Limb (tissue), 2 donors: ENCODE measurements at regions not wholly inside any gene's neighbourhood (a gene's known extent, or its start where the extent isn't known, plus 50 kb on each side); places are given as distances from the start of the nearest gene placed in this dataset.

ENCODE experiments used
- DNase-seq, 2 donors: peaks; one replicate each; pipeline ENCODE4 v3.0.0-alpha.2; 2016; ENCODE audit errors: extremely low spot score in 2 of 2

DNA sequence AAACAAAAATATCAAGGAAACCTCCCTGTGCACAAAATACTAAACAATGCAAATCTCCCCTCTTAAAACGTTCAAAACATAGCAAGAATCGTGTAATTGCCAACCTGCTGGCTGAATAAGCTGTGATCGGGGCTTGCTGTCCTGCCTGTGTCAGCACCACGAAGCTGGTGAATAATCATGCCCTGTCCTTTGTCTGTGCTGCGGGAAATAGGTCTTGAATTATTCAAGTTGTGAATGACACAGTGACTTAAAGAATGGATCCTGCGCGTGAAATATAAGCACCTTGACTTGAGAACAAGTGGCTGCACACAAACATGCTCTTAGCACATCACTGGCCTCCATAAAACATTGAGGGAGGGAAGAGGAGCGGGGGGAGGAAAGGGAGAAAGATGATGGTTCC lies 130.2 kb downstream of the OAT start:
- peak in 1 of 2 donors; percentile 4 for DNase-seq

DNA sequence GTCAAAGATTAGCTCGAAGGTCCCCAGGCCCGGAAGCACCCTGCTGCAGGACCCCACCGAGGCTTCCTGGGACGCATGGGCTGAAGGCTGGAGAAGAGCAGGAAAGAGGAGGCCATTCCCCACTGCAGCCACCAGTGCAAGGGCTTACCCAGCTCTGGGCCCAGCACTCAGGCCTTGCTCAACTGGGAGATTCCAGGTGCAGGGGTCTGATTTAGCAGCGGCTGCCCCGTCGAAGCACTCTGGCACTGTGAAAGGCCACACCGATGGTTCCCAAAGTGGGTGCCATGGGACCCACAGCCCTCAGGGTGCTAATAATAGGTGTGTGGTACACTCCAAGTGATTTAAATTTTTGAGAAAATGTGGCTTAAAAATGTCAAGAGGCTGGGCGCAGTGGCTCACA lies 130.9 kb downstream of the OAT start:
- no peak for DNase-seq

DNA sequence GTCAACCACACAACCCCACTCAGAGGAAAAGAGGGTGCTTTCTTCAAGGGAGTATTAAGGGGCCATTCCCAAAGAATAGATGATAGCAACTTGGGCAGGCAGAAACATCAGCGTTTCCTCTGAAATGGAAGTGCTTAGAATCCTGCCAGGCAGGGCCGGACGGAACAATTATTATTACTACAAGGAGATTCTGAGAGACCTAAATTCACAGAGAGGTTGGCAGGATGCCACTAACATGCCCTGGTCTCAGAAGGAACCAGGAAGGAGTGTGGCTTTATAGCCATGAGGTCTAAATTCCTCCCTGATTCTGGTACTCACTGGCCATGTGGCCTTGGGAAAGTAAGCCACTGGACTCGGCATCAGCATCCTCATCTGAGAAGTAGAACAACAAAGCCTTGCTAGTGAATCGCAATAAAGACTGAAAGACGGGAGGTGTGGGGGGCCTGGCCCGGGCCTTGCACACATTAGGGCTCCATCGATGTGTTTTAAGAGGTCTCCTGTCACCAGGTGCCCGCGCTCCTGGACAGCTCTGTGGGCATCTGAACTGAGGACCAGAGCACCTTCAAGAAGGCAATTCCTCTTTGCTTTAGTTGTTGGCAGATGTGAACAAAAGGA lies 131.5 kb downstream of the OAT start:
- DNase-seq: peak in 1 of 2 donors; percentile 9

DNA sequence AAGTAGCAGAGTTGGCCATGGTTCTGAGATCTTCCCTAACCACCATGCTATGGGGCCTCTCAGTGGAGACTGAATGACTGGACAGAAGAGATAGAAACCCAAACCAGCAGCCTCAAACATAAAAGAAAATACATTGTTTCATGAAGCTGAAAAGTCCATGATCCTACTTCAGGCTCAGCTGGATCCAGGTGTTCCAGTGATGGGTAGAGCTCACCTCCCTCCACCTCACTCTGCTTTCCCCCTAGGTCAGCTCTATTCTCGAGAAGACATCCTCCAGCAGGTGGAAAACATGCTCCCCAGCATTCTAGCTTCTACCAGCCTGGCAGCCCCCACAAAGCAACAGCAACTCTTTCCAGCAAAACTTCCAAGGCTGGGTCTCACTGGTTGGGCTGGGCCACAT lies 132.1 kb downstream of the OAT start:
- peak in 1 of 2 donors; percentile 3 for DNase-seq

DNA sequence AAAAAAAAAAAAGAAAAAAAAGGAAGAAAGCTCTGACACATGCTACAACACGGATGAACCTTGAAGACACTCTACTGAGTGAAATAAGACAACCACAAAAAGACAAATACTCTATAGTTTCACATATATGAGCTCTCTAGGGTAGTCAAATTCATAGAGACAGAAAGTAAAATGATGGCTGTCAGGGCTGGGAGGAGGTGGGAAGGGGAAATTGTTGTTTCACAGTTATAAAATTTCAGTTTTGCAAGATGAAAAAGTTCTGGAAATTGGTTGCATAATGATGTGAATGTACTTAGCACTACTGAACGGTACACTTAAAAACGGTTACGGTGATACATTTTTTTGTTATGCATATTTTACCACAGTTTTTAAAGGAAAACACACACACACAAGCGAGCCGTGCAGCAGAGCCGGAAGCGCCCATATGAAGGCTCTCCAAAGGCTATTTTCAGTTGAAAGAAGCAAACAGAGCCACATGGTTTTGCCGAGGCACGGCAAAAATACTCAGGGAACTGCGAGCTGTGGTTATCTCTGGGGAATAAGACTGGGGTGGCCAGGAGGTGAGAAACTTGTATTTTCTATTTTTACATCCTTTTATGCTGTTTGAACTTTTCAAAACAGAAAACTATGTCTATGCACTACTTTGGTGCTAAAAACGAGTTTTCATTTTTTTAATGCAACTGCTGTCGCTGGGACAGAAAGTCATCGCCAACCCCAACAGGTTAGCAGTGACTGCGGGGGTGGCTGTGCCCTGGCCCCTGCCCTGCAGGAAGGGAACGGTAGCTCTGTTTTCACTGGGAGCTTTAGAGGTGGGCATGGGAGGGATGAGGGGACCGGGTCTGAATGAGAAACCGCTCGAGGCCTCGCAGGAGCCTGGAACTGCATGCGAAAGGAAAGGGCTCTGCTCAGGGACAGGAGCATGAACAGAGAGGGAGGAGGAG lies 132.9 kb downstream of the OAT start:
- no peak for DNase-seq

DNA sequence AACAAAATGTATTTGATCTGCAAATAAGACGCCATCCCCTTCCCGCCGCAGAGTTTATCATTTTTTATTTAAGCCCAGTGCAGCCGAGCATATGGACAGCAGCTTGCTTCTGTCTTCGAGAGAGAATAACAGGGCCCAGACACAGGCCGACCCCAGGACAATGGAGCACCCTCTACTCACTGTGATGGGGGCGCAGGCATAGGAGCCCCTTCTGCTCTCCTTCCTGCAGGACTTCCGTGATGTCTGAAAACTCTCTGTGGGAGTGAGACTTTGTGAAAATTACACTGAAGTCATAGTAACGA lies 134.8 kb downstream of the OAT start:
- no peak for DNase-seq

DNA sequence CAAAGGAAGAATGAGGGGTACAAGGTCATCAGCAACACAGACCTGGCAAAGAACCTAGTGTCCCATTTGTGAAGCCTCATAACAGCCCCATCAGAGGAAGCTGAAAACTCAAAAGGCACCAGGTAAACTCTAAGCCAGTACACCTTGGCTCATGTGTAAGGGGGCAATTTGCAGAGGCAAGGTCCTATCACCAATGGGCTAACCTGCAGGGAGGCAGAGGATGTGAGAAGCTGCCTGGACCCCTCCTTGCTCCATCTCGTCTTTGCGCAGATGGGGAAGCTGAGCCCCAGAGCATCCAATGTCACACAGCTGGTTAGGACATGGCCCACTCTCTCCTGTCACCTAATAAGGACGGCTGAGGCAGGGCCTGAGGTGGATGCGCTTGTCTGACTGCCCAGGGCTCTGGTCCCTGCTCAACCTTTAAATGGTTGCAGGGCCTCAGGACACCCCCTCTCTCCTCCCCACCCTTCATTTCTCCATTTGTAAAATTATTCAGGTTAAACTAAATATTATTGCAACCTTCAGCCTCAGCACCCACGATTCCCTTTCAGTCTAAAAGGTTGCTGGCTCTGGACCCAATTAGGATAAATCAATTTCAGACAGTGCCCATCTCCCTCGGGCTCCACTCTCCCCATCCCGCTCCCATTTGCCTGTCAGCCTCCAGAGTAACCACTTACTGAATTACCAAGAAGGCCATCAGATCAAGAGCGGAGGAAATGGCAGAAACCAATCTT lies 135.3 kb downstream of the OAT start:
- DNase-seq: no peak

DNA sequence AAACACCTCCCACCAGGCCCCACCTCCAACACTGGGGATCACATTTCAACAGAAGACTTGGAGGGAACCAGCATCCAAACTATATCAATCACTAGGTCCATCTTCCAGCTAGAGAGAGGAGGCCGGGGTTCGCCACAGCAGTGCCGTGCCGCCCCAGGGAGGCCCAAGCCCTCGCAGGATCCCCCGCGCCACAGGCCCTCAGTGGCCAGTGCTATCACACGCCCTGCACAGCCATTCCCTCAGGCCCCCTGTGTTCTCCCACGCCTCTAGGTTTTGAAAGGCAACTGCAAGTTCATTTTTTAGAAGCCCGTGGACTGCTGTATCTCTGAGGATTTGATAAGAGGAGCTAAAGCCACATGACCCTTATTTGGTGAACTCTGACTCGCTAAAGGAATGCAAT lies 136.4 kb downstream of the OAT start:
- DNase-seq: no peak

DNA sequence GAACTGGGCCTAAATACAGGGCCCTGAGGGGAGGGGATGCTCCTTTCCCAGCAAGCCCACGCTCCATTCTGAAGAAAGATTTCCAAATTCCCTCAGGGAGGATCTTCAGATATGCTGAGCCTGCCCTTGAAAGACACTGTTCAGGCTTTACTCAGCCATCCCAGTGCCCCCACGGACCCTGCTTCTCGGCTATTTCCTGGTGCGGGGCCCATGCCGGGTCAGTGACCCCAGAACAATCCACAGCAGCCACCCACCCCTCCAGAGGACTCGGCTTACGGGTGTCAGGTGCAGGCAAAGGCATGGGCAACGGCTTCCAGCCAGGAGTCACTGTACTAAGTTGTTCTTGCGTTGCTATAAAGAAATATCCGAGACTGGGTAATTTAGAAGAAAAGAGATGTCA lies 137.1 kb downstream of the OAT start:
- no peak for DNase-seq

DNA sequence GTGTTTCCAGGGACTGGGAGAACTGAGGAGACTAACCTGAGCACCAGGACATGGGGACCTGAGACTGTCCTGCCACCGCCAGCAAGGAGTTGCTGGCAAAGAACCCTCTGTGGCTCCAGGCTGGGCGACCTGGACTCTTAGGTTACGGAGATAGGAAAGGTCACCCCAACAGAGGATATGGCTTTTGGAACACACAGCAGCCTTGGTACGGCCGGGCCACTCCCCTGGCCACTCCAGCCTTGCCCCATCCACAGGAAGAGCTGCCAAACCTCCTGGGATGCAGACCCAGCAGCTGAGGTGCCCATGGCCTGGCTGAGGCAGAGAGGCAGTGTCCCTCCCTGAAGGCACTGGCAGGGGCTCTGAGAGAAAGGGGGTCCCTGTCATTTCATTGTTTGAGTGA lies 137.8 kb downstream of the OAT start:
- DNase-seq: no peak

DNA sequence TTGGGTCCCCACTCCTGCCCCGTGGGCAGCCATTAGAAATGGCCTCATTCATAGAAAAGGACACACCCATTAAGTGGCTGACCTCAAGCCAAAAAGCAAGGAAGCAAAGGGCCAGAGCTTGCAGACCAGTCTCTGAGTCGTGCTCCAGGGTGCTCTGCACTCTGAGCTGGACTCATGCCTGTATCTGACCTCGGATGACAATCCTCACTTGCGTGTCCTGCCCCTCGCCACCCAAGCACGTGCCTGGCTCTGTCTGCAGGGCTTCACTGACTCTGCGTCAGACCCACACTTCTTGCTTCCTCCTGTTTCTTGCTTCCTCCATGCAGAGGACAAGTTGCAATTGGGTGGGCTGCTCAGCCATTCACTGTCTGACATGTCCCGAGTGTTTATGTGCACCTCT lies 138.8 kb downstream of the OAT start:
- no peak for DNase-seq

DNA sequence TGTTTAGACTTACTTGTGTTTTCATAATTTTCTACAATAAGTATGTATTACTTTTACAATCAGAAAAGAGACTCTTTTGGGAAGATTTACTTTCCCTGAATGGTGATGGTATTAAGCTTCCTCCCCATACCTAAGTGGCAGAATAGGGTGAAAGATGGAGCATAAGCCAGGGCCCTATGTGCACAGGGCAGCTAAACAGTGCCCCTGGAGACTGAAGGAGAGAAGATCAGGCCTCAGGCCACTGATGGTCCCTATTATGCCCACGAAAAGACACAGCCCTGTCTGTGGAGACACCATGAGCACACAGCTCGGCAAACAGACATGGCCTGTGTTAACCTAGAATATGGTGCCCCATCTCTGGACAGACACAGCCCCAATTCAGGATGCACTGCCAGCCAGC lies 139.4 kb downstream of the OAT start:
- DNase-seq: no peak

DNA sequence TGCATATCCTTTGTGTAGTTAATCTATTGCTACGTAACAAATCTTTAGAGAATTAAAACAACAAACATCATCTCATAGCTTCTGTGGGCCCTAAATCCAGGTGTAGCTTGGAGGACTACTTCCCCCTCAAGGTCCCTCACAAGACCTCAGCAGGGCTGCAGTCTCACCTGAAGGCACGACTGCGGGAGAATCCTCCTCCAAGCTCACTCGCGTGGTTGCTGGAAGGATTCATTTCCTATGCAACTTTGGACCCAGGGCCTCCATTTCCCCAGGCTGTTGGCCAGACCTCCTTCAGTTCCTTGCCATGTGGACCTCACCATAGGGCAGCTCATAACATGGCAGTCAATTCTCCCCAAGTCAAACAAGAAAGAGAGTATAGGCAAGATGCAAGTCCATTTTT lies 140.4 kb downstream of the OAT start:
- no peak for DNase-seq

DNA sequence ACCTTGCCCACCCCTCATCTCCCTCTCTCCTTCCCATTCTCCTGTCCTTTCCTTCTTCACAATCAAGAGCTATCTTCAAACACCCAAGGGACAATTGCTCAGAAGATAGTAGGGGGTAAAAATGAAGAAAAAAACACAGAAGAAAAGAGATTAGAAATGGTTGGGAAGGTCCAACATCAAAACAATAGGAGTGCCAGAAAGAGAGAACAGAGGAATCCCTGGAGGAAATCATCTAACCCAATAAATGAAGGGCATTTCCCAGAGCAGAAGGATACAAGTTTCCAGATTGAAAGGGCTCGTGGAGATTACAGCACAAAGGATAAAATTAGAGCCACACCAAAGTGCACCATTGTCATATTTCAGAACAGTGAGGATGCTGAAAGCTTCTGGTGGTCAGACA lies 145.6 kb downstream of the OAT start:
- no peak for DNase-seq

DNA sequence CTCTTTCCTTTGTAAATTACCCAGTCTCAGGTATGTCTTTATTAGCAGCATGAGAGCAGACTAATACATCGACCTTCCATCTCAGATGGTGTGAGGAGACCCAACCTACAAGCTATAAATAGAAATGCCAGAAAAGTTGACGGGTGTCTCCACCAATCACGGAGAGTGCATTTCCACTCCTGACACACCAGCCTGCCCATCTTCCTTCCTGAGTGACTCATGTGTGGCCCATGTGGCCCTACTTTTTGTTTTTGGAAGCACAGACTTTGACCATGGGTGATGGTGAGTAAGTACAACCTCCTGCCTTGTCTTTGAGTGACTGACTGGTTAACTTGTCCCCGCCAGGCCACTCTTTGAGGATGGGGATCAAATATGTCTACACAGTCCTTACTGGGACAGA lies 147.0 kb downstream of the OAT start:
- DNase-seq: no peak

DNA sequence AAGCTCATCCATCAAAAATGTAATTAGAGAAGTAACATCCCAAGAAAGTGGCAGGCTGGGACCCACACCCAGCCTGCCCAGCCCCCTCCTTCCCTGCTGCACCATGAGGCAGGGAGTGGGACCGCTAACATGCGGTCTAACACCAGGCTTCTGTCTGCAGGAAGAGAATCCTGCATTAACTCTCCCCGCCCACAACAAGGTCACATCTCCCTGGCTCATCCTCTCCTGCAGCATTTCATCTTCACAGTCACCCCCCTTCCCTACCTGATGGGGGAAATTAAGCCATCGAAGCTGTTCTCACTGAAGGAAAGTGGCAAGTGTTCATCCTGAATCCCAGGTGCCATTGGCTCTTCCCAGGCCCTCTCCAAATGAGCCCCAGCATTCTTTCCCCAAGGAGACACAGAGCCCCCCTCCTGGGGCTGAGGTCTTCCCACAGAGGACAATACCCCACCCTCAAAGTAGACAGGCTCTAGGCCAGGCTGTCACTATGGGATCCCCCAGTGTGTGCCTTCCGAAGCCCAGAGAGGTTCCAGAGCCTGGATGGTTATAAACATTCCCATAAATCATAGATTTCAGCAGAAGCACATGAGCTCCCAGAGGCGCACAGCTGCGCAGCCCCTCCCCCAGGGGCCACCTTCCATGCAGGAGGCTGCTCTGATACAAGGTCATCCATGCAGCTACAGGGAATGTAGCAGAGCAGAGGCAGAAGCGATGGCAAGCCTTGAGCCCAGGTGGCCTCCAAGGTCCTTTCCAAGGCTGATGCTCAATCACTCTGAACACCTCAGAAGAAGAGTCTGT lies 148.0 kb downstream of the OAT start:
- DNase-seq: no peak

DNA sequence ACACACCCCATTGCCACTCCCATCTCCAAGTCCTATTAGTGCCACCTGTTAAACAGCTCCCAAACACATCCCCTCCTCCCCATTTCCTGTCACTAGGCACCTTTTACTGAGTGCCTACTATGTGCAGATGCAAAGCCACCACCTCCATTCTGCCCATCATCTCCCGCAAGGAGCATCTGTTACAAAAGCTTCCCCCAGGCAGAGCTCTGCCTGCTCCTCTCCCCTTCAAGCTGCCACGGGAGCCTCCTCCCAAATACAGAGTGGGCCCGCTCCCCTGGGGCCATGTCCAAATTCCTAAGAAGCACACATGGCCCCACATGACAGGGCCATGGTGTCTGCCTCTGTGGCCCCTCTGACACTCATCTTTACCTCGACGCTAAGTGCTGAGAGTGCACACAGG lies 149.7 kb downstream of the OAT start:
- no peak for DNase-seq

DNA sequence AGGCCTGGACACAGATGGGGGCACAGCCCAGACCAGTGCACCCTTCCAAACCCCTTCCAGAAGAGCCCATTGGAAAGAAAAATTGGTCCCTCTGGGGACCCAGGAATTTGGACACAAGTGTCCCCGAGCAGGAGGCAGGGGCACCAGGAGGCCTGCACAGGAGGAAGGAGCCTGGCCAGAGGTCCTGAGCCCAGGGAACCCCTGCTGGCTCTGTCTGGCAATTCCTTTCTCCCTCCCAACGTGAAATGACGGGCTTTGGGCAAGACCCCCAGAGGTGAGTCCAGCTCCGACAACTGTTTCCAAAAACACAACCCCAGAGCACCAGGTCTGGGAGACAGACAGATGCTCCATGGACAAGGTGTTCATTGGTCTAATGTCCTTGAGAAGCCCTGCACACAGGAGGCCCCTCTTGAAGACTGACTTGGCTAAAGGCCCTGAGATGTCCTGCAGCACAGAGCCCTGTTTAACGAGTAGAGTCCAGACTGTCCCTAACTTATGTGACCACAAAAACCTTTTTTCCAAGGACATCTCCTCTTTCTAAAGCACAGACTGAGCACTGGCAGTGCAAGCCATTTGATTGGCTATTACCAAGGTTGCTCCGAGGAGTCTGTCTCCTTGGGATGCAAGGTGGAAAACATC lies 150.7 kb downstream of the OAT start:
- DNase-seq: no peak

DNA sequence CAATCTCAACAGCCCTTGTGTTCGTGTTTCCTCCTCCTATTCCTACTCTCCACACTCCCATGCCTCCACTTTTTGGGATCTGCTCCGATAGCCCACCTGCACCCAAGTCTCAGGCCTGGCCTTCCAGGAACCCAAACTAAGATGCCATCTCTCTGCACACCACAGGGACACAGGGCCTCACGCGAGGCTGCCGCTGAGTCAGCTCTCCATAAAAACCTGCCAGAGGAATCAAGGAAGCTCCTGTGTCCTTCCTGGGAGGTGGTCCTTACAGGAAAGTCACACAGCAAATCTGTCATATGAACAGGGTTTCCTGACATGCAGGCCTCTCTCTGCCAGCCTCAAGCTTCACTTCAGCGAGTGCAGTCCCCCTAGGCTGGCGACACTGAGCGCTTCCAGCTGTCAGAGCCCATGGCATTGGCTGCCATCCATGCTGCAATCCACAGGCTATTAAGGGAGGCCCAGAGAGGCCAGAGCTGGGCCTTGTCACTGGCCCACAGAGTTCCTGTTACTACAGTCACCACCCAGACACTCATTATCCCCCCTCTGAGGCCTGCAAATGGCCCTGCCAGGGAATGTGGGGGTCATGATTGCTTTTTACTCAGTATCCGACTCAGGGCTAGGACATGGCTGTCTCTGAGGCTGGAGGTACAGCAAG lies 151.4 kb downstream of the OAT start:
- no peak for DNase-seq

DNA sequence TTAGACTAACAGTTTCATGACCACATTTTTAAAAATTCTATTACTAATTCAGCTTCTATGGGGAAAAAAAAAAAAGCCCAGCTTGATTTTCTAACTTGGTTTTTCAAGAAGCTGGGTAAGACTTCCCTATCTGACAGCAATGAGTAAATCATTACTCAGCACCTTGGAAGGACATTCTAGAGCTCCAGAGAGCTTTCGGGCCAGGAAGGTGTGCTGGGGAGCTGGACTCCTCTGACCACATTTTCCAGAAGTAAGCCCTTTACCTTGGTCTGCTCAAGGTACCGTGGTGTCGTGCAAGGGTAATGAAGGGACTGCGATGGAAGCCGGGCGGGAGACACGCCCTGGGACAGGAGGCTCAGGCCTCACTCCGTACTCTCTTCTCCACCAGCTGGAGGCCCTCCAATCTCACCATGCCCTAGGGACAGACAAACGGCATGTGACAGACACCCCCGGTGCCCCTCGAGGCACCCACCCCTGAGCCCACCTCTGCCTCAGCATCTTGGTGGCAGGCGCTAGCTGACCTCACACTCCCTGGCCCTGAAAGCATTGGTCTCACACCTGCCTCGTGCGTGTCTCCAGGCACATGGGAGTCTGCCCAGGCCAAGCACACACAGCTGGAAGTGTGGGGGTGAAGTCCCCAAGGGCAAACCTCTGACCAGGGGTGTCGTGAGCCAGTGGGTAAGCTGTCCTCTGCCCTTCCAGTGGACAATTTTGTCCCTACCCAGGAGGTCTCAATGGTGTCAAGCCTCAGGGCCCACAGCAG lies 152.1 kb downstream of the OAT start:
- DNase-seq: no peak
